22Rv1 (cell line): ENCODE measurements at regions not wholly inside any gene's neighbourhood (a gene's known extent, or its start where the extent isn't known, plus 50 kb on each side); places are given as distances from the start of the nearest gene placed in this dataset.

Source experiments
- CTCF ChIP-seq: fragments of 450-650 bp; IDR thresholded peaks from 2 replicates; pipeline ENCODE4 v1.5.1; 2017; ENCODE audit warnings: mild to moderate bottlenecking
- ZFX ChIP-seq: fragments of 450-650 bp; IDR thresholded peaks from 2 replicates; pipeline ENCODE4 v1.6.1; 2017; ENCODE audit warnings: antibody characterized with exemption, borderline replicate concordance

- TF ChIP-seq CTCF (no peak), ZFX (no peak)
These were observed 391.1 kb downstream of the SOX9 start for GRCh38 chr17:72511874-72512273.
